Mucosa of descending colon (tissue), 3 donors: ENCODE measurements at regions not wholly inside any gene's neighbourhood (a gene's known extent, or its start where the extent isn't known, plus 50 kb on each side); places are given as distances from the start of the nearest gene placed in this dataset.

ENCODE experiments used
- ATAC-seq: fragments of 200-7000 bp; cut with Tn5 transposase; one replicate; pipeline ENCODE4 v1.9.1; 2020; ENCODE audit warnings: mild to moderate bottlenecking, moderate library complexity
- DNase-seq, 3 donors: peaks; one replicate each; pipeline ENCODE4 v3.0.0-alpha.2; 2020
- H3K36me3 ChIP-seq: fragments of 200-600 bp; one replicate; pipeline ENCODE4 v1.8.0; 2021; ENCODE audit warnings: low read depth, mild to moderate bottlenecking
- H3K4me1 ChIP-seq: fragments of 200-600 bp; one replicate; pipeline ENCODE4 v1.8.0; 2021; ENCODE audit warnings: low read depth, mild to moderate bottlenecking
- H3K4me3 ChIP-seq: fragments of 200-600 bp; one replicate; pipeline ENCODE4 v1.8.0; 2021; ENCODE audit warnings: mild to moderate bottlenecking
- H3K9me3 ChIP-seq: fragments of 200-600 bp; one replicate; pipeline ENCODE4 v1.8.0; 2021; ENCODE audit warnings: mild to moderate bottlenecking
- CTCF ChIP-seq: fragments of 200-600 bp; IDR thresholded peaks from one replicate; pipeline ENCODE4 v1.8.0; 2022; ENCODE audit warnings: antibody characterized with exemption, mild to moderate bottlenecking
- intact Hi-C, 2 donors: fragments of 100-400 bp; cut with DNase I in 1 of 2; cut with micrococcal nuclease in 1 of 2; formaldehyde crosslinking; loops; one replicate each; pipeline versions ENCODE4 v1.11.0 to v1.11.1; 2022; cut with DNase I, micrococcal nuclease
- donor health status: DM: no; HTN: no; CAD: no; lungs with moderate emphysema.
- donor health status: DM: no; HTN: no; CAD: no.
- donor health status: DM: no; HTN: yes; CAD: no.

GRCh38 chr10:129272866-129273650 lies 194.0 kb upstream of the MGMT start:
- TF ChIP-seq CTCF: no peak
- intact Hi-C loops: no loop called here
- Histone ChIP-seq H3K36me3 (no peaks in the 10 kb centered on the region), H3K4me3 (no peak overlapping the region), H3K4me1 (no peaks in the 10 kb centered on the region), H3K9me3 (no peaks in the 10 kb centered on the region)
- no peak for ATAC-seq
- no peak for DNase-seq

- Histone ChIP-seq H3K4me1 (no peaks in the 10 kb centered on the region), H3K9me3 (no peaks in the 10 kb centered on the region), H3K4me3 (no peak overlapping the region), H3K36me3 (no peaks in the 10 kb centered on the region)
- intact Hi-C loops: no loop called here
- no peak for ATAC-seq
- TF ChIP-seq CTCF: no peak
- DNase-seq: no peak
Measured at GRCh38 chr10:129273860-129274259, 193.2 kb upstream of the MGMT start.

GRCh38 chr10:129274748-129275474 lies 192.1 kb upstream of the MGMT start:
- H3K9me3 ChIP-seq: no peaks in the 10 kb centered on the region
- no peak for ATAC-seq
- DNase-seq: no peak
- intact Hi-C loops: no loop called here
- no peaks in the 10 kb centered on the region for H3K36me3 ChIP-seq
- H3K4me3 ChIP-seq: no peak overlapping the region
- H3K4me1 ChIP-seq: no peaks in the 10 kb centered on the region
- TF ChIP-seq CTCF: no peak

- no peak for ATAC-seq
- intact Hi-C loops: no loop called here
- Histone ChIP-seq H3K4me1 (no peaks in the 10 kb centered on the region), H3K36me3 (no peaks in the 10 kb centered on the region), H3K4me3 (no peak overlapping the region), H3K9me3 (no peaks in the 10 kb centered on the region)
- TF ChIP-seq CTCF: no peak
- DNase-seq: no peak
Measured at GRCh38 chr10:129275886-129276285, 191.2 kb upstream of the MGMT start.

GRCh38 chr10:129277084-129277483 lies 190.0 kb upstream of the MGMT start:
- Histone ChIP-seq H3K4me1 (no peaks in the 10 kb centered on the region), H3K36me3 (no peaks in the 10 kb centered on the region), H3K9me3 (no peaks in the 10 kb centered on the region), H3K4me3 (no peak overlapping the region)
- ATAC-seq (no peak), DNase-seq (no peak)
- TF ChIP-seq CTCF: no peak
- intact Hi-C loops: no loop called here
